Activated CD8-positive, alpha-beta memory T cell treated with anti-CD3 and anti-CD28 coated beads, Interleukin-2, amount 50 U/mL, for 24 hours (primary cell): ENCODE measurements at regions not wholly inside any gene's neighbourhood (a gene's known extent, or its start where the extent isn't known, plus 50 kb on each side); places are given as distances from the start of the nearest gene placed in this dataset.

Experiments
- DNase-seq: peaks from one replicate; pipeline ENCODE4 v3.0.0-alpha.2; 2020; ENCODE audit errors: extremely low read depth

DNA sequence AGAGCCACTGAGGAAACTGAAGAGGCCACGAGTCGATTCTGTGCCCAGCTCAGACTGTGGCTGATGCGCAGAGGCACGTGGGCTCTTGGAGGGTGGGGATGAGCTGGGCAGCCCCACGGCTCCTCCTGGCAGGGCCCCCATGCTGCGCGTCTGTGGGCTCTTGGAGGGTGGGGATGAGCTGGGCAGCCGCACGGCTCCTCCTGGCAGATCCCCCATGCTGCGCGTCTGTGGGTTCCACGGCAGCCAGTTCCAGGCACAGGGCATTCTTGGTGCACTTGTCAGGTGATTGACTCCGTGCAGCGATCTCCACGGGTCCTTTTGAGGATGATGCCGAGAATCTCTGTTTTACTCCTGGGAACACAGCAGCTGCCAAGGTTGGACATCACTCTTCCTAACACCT lies 138.1 kb upstream of the ZNF236 start:
- no peak for DNase-seq

DNA sequence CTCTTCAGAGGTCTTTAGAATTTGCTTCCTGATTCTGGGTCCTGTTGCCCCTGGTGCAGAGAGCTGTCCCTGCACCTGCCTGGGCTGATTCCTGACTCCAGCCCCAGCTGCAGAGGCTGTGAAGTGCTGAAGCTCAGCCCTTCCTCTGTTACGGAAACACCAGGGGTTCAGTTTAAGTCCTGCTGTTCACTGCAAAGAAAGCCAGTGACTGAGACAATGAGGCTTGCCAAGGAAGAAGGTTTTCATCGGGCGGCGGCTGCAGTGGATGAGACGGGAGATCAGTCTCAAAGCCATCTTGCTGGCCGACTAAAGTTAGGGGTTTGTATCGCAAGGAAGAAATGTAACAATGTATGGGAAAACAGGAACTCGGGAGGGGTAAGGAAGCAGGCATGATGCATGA lies 142.4 kb upstream of the ZNF236 start:
- no peak for DNase-seq

DNA sequence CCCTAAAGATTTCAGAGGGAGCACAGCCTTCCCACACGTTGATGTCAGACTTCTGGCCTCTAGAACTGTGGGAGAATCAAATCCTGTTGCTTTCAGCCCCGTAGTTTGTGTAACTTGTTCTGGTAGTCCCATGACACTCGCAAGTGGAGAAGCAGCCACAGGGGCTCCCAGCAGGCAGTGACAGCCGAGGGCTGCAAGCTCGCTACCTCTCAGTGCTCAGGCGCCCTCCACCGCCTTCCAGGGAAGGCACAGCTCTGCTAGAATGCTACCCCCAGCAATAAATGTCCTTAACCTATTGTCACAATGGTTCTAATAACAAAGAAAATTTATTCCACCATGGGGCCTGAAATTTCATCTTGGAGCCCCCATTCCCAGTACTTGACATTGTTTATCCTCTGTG lies 143.1 kb upstream of the ZNF236 start:
- no peak for DNase-seq

DNA sequence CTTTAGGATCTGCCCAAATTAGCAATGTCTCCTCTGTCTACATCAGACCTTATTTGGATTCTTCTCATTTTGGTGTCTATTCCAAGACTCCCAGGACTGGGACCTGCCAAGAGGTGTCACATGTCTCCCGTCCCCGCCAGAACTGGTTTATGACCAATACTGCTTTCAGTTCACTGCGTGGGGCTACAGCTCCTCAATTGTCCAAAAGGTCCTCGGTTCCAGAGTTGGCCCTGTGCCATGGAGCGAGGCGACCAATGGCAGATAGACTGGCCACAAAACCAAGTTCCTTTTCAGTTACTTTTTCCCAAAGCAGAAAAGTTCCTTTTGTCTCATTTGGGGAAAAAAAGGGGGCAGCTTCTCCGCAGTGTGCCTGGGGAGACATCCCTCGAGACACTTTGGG lies 144.1 kb upstream of the ZNF236 start:
- DNase-seq = no peak

DNA sequence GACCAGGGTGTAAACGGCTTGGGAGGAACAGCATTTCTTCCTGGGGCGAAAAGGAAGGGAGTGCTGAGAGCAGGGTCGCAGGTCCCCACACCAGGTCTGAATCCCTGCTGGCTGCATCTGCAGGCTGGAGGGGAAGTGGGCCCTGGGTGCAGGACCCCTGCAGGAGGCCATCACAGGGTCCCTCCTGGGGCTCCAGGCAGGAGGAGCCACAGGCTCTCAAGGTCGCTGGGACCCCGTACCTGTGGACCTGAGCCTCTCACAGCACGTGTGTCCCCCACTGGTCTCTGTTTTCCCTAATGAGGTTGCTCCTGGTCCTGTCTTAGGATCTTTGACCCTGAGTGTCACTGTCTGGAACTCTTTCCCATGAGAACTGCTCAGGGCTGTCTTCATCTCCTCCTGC lies 147.8 kb upstream of the ZNF236 start:
- DNase-seq = no peak

DNA sequence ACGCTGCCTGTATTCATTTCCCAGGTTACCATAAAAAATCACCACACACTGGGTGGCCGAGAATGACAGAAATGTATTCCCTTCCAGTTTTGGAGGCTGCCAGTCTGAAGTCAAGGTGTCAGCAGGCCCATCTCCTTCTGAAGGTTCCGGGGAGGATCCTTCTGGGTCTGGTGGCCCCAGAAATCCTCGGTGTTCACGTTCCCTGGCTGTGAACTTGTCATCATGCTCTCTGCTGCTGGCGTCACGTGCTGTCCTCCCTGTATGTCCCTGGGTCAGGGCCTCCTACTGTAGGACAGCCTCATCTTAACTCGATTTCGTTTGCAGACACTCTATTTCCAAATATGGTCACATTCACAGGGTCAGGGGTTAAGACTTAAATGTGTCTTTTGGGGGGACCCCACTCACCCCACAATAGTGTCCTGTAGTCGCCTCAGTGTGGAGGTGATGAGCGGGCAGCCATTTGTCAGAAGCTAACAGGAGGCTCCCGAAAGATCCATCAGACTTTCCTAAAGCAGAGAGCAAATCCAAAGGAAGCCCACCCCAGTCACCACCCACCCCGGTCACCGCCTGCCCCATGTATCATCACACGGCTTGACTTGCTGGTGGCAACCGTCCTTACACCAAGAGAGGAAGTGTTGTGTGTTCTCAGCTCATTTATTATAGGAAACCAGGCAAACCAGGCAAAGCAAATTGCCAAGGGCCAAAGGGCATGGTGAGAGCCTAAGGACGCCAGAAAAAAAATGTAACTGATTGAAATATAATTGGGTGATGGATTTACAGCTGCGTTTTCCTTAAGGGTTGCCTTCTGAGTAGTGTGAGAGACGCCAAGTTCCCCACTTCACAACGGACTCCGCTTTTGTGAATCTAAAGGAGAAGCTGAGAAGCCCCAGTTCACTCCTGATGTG lies 148.8 kb upstream of the ZNF236 start:
- DNase-seq = no peak

DNA sequence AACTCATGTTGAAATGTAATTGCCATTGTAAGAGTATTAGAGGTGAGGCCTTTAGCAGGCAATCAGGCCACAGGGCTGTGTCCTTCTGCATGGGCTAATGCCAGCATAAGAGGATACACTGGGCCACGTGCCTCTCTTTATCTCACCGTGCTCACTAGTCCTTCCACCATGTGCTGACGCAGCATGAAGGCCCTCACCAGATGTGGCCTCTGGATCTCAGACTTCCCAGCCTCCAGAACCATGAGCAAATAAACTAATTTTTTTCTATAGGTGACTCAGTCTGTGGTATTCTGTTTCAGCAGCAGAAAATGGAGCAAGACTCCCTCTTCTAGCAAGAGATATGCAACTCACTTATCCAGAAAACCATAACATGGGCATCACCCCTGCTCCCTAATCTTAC lies 149.7 kb upstream of the ZNF236 start:
- DNase-seq = no peak

DNA sequence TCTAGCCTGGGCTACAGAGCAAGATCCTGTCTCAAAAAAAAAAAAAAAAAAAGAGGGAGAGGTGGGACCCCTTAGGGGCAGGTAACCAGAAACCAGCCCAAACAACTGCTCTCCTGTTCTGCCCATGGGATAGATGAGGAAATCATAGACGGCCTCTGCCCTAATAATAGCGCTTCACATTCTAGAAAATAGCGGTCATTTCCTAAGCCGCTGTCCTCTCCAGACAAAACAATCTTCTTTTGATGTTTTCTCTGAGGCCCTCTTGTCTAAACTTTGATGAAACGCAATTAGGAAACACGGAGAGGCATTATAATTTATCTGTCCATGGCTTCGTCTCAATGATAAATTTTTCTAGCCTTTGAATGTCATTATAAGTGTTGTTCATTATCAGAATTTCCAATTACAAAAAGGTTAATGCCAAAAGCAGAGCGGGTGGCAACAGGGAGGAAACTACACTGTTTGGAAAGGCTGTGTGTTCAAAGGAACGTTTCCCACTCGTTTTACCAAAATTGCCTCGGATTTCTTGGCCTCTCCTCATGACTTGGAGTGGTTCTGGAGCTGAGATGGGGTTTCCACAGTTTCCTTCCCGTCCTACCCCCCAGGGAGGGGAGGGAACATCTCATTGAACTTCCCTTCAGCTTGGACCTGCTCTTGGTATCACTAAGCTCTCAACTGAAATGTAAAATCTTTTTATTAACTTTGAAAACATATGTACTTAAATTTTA lies 151.6 kb upstream of the ZNF236 start:
- no peak for DNase-seq

DNA sequence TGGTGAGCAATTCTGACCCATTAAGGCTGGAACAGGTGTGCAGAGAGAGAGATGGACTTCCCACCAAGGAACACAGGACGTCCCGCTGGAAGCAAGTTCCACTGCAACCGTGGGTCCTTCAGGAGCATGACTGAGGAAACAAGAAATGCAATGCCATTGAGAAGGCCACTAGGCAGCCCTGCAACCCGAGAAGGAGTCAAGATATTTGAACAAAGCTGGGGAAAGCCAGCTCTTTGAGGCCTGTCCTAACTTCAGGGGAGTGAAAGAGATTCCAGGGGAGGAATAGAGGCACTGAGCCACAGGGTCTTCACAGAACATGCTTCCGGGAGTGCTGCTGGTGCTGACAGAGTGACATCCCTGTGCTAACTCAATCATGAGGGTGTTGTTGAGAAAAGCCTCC lies 153.8 kb upstream of the ZNF236 start:
- no peak for DNase-seq

DNA sequence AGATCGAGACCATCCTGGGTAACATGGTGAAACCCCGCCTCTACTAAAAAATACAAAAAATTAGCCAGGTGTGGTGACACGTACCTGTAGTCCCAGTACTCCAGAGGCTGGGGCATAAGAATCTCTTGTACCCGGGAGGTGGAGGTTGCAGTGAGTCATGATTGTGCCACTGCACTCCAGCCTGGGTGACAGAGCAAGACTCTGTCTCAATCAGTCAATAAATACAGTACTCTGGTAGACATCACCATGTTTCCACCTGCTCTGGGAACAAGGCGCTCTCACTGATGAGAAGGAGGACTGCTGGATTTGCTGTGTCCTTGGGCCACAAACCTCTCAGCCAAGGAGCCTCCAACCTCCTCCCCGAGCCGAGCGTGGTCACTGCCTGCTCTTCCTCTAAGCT lies 154.2 kb upstream of the ZNF236 start:
- DNase-seq = no peak

DNA sequence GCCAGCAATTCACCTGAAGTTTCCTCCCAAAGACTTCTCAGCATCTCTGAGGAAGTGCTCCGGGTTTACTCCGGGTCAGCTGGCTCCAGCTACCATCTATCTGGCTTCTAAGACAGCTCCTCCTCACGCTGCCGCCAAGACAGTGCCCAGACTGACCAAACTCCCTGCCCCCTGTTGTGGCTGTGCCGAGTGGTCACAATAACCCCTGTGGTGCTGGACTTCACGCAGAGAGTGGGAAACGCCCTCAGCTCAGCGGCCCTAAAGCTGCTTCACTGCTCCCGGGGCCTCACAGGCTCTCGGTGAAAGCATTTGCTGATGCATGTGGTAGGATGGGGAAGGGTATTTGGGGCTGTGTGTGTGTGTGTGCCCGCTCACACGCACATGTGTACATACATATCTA lies 154.8 kb upstream of the ZNF236 start:
- DNase-seq = no peak

DNA sequence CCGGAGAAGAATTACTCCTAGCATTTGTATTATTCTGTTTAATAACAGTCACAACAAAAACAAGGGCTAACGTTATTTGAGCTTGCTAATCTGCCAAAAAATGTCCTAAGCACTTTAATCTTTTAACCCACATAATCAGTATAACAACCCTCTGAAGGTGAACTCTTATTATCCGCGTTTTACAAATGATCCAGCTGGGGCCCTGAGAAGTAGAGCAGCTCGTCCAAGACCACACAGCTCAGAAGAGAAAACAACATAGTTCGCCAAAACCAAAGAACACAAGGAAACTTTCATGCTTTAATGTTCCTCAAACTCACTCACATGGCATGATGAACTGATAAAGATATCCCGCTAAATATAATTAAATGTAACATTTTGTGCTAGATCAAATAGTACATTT lies 159.7 kb upstream of the ZNF236 start:
- DNase-seq = no peak

DNA sequence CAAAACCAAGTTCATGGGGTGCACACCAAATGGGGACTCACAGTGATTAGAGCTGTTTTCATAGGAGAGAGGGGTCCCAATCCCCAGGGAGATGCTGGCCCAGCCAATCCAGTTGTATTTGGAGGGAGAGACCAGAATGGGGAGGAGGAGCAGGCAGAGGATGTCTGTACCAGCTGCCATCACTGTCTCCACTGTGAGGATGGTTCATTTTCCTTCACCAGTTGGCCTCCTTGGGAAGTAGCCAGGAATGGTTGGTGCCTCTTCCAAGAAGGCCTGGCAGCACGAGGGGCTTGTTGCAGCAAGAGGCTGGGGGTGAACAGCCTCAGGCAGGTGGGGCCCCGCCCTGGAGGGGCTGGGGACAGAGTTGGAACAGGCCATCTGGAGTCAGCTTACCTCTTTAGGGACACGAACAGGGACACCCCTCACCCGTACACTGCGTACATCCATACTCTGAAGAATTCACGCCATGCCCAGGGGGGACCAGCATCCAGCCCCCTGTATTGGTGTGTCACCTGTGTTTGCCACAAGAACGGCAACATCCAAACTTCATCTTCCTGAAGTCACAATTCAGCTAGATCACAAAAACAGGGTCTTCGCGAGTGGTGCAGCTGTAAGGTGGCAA lies 161.7 kb upstream of the ZNF236 start:
- no peak for DNase-seq

DNA sequence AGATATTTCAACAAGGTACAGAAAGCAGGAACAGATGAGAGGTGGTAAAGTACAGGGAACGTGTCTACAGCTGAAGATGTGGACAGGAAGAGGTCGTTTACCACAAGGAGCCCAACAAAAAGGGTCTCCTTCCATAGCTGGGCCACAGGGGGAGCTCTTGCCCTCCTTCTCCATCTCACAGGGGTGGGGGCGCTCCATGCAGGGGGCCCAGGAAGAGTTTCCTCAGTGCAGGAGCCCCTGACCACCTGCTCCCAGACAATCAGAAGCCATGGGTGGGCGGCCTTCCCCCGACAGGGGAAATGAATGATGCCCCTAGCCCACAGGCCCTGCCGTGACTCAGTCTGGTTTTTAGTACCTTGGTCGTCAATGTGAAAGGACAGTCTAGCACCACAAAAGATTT lies 163.6 kb upstream of the ZNF516 start:
- peak; percentile 2 for DNase-seq

DNA sequence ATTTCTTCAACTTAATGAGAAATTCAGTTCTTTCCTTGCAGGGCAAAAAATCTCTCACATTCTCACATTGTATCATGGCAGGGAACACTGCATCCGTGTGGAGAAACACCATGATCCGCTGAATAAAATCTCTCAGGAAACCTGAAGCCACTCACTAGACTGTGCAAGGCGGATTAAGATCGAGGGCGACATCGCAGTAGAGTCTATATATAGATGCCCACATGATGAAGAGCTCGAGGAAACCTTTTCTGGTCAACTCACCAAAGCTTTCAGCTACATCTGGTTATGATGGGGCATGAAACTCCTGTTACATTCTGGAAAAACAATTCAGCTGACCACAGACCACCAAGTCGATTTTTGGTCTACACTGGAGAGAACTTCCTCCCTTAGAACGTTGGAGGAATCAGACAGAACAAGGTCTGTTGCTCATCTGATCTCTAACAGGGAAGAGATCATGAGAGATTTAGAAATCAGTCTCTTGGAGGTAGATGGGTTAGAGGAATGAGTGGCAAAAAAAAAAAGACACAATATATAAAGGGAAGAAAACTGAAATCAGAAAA lies 162.9 kb upstream of the ZNF516 start:
- DNase-seq = no peak

DNA sequence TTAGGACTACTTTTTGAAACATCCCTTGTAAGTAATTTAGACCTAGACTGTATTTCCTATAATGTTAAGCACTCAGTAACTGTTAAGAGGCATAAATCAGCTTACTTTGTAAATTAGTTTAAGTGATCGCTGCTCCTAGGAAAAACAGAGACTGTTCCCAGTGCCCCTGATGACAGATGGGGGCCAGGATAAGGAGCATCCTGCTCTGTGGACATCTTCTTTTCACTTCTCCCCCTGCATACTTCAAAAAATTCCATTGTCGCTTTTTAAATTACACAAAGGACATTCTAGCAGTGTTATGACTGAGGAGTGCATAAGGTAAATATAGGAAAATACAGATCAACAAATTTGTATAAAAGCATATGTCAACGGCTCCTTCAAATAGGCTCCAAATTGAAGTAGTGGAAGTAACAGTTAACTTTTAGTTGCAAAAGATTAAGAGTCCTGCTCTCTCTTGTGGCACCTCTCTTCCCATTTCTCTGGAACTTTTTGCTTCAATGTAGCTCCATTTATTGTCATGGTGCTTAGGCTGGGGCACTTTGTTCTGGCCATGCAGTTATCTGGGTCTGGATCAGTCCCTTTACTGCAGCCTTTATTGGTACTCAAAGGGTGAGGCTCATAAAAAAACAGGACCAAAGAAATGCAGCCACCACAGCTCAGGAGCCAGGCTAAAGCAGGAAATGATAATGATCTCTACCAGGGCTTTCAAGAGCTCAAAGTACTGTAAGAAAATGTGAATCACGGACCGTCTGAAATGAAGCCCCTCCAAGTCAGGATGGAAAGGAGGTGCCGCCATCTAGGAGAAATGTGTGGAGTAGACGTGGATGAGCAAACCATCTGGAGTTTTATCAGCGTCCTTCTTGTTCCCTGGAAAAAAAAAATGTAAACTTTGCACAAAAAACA lies 162.1 kb upstream of the ZNF516 start:
- DNase-seq = no peak

DNA sequence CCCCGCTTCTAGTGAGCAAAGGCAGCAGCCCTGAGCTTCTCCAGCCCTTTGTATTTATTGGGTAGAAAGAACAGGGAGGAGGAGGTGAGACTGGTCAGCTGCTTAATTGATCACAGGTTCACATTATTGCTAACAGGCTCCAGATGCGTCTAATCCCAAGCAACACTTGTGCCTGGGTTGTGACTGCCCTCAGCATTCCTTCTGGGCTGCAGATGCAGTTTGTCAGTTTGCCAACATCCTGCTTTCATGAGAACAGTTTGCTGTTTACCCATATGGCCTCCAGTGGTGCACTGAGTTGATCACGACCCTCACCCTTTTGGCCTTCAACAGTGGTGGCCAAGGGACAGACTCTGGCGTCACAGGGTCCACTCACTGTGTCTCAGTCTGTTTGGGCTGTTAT lies 159.5 kb upstream of the ZNF516 start:
- no peak for DNase-seq

DNA sequence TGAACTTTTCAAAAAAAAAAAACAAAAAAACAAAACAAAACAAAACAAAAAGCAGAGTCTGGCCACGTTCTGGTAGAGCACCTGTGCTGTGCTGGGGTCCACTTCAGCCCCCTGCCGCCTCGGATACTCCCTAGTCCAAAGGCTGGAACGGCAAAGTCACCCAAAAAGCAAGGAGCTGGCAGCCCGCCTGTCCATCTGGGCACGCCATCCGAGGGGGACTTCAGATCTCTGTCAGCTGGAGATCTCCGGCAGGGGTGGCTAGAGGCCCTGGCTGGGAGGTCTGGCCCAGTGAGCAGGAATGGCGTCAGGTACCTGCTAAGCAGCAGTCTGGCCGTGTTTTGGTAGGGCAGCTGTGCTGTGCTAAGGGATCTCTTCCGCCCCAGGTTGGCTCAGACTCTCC lies 152.3 kb upstream of the ZNF516 start:
- no peak for DNase-seq

DNA sequence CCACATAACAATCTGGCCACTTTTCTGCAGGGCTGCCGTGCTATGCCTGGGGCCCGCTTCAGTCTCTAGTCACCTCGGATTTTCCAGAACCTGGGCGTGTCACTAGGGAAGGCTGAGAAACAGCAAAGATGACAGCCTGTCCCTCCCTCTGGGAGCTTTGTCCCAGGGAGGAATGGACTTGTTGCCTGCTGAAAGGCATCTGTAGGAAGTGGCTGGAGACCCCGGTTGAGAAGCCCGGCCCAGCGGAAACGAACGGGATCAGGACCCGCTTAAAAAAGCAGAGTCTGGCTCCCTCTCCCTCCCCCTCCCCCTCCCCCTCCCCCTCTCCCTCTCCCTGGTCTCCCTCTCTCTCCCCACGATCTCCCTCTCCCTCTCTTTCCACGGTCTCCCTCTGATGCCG lies 149.5 kb upstream of the ZNF516 start:
- DNase-seq = no peak

DNA sequence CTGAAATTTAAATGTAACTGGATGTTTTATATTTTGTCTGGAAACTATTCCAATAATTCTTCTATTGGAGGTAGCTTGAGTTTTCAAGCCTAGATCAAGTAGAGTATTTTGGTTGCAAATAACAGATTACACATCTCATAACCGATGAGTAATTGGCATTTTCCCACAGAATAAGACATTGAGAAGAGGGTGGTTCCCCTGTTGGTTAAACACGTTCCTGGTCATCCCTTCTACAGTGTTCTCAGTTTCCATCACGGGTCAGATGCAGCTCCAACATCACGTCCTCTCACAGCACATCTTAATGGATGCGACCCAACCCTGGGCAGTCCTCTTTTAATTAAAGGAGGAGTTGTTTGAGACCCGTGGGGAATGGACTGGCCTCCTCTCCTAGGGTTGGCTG lies 149.0 kb upstream of the ZNF516 start:
- DNase-seq = no peak

DNA sequence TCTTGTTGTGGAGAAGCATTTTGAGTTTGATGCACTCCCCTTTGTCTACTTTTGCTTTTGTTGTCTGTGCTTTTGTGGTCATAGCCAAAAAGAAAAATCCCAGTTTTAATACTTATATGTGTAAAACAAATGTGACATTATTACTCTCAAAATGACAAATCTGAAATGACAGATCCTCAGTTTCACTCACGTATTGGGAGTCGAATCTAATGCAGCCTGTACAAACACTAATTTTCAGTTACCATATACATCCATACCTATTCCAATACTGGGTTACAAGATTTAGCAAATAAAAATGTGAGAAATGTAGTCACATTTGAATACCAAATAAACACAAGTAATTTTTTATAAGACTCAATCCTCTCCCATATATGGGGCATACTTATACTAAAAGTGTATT lies 148.2 kb upstream of the ZNF516 start:
- DNase-seq = no peak

DNA sequence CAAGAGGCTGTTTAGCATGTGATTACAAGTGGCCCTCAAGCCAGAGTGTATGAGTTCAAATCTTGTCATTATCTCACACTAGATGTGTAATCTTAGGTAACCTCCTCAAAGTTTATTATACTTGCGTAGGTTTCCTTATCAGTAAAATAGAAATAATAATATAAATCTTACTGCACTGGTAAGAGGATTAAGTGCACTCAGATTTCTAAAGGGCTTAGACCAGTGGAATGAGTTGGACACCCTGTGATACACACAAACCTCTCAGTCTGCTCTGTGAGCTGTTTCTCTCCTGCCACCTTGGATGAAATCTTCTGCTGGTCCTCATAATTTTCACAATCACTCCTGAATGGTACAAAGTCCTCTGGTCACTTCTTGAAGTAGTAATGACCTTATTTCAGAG lies 145.4 kb upstream of the ZNF516 start:
- DNase-seq = no peak
